IMR-90 (cell line): ENCODE measurements at regions not wholly inside any gene's neighbourhood (a gene's known extent, or its start where the extent isn't known, plus 50 kb on each side); places are given as distances from the start of the nearest gene placed in this dataset.
A peak's percentile ranks its signal among the peaks of the same experiment; 100 is the strongest.

Source experiments
- ATAC-seq: fragments of 200-7000 bp; cut with Tn5 transposase; 2 replicates; pipeline ENCODE4 v1.9.1; 2020; ENCODE audit warnings: low read depth, mild to moderate bottlenecking, moderate library complexity
- BruUV-seq: library from RNA; stranded (reverse); fragments of 400-500 nt; replicated peaks from 2 replicates; lab custom pipeline; 2021; lab: Mats Ljungman, UMichigan
- CTCF ChIA-PET: fragments of 300-600 bp; formaldehyde crosslinking; extraction: SDS; loops from one replicate; lab custom pipeline; 2021; ENCODE audit warnings: antibody characterized with exemption; lab: Yijun Ruan, JAX
- POLR2A ChIA-PET: fragments of 300-600 bp; sonication (Branson Sonifier 250); formaldehyde crosslinking; loops from one replicate; lab custom pipeline; 2022; ENCODE audit warnings: antibody characterized with exemption; ENCODE audit not compliant: unreplicated experiment; lab: Charles Lee
- DNase-seq: peaks from one replicate; pipeline ENCODE4 v3.0.0; 2013
- H2AFZ ChIP-seq: replicated peaks from 2 replicates; pipeline ENCODE3; 2013; ENCODE audit warnings: low read length, mild to moderate bottlenecking; ENCODE audit not compliant: poor library complexity
- H2AK5ac ChIP-seq: 2 replicates; pipeline ENCODE4 v1.6.1; 2013; ENCODE audit warnings: low read depth, low read length, inconsistent platforms
- H2AK9ac ChIP-seq: replicated peaks from 2 replicates; pipeline ENCODE3; 2013; ENCODE audit warnings: mild to moderate bottlenecking, low read depth, low read length, moderate library complexity; ENCODE audit not compliant: poor library complexity
- H2BK120ac ChIP-seq: 2 replicates; pipeline ENCODE4 v1.6.1; 2013; ENCODE audit warnings: low read depth, low read length, inconsistent platforms
- H2BK15ac ChIP-seq: 3 replicates; pipeline ENCODE4 v1.6.1; 2013; ENCODE audit warnings: low read depth, low read length, inconsistent platforms
- H2BK20ac ChIP-seq: 2 replicates; pipeline ENCODE4 v1.6.1; 2013; ENCODE audit warnings: low read depth, mild to moderate bottlenecking, inconsistent platforms, low read length, moderate library complexity
- H2BK5ac ChIP-seq: 2 replicates; pipeline ENCODE4 v1.6.1; 2013; ENCODE audit warnings: mild to moderate bottlenecking, low read depth, low read length, inconsistent platforms; ENCODE audit not compliant: poor library complexity, severe bottlenecking
- H3K14ac ChIP-seq: replicated peaks from 2 replicates; pipeline ENCODE4 v1.6.1; 2013; ENCODE audit warnings: low read depth, low read length, inconsistent platforms
- H3K18ac ChIP-seq: 2 replicates; pipeline ENCODE4 v1.6.1; 2013; ENCODE audit warnings: low read depth, low read length, control low read depth
- H3K23ac ChIP-seq: 2 replicates; pipeline ENCODE4 v1.6.1; 2013; ENCODE audit warnings: low read depth, low read length, inconsistent platforms
- H3K27ac ChIP-seq: 2 replicates; pipeline ENCODE4 v1.5.1; 2013; ENCODE audit warnings: mild to moderate bottlenecking, control low read depth, low read length; ENCODE audit not compliant: insufficient read depth
- H3K27me3 ChIP-seq: 2 replicates; pipeline ENCODE4 v1.6.1; 2013; ENCODE audit warnings: low read length; ENCODE audit not compliant: control insufficient read depth, insufficient read depth
- H3K36me3 ChIP-seq: 2 replicates; pipeline ENCODE4 v1.6.1; 2013; ENCODE audit warnings: low read length, mixed read lengths; ENCODE audit not compliant: control insufficient read depth, insufficient read depth
- H3K4ac ChIP-seq: 2 replicates; pipeline ENCODE4 v1.6.1; 2013; ENCODE audit warnings: low read depth, low read length, inconsistent platforms
- H3K4me1 ChIP-seq: 2 replicates; pipeline ENCODE4 v1.6.1; 2013; ENCODE audit warnings: low read length, mixed read lengths; ENCODE audit not compliant: control insufficient read depth, insufficient read depth
- H3K4me2 ChIP-seq: 2 replicates; pipeline ENCODE4 v1.6.1; 2013; ENCODE audit warnings: low read depth, mild to moderate bottlenecking, control low read depth, low read length, moderate library complexity
- H3K4me3 ChIP-seq: 2 replicates; pipeline ENCODE4 v1.5.1; 2013; ENCODE audit warnings: low read depth, mild to moderate bottlenecking, control low read depth, low read length, moderate library complexity; ENCODE audit not compliant: insufficient read depth
- H3K56ac ChIP-seq: 2 replicates; pipeline ENCODE4 v1.6.1; 2013; ENCODE audit warnings: low read length, inconsistent platforms; ENCODE audit not compliant: insufficient read depth; ENCODE audit errors: extremely low read depth
- H3K79me1 ChIP-seq, 2 experiments: 2 replicates each; pipeline ENCODE4 v1.6.1; 2013; ENCODE audit warnings: low read length in 2 of 2, inconsistent platforms in 1 of 2, low read depth in 1 of 2
- H3K9ac ChIP-seq: 2 replicates; pipeline ENCODE4 v1.6.1; 2013; ENCODE audit warnings: low read depth, low read length, control low read depth
- H3K9me1 ChIP-seq: 2 replicates; pipeline ENCODE4 v1.6.1; 2013; ENCODE audit warnings: low read length, inconsistent platforms; ENCODE audit not compliant: insufficient read depth
- H3K9me3 ChIP-seq: 2 replicates; pipeline ENCODE4 v1.6.1; 2013; ENCODE audit warnings: low read length; ENCODE audit not compliant: control insufficient read depth, insufficient read depth
- H4K20me1 ChIP-seq: 2 replicates; pipeline ENCODE4 v1.6.1; 2013; ENCODE audit warnings: low read length, inconsistent platforms; ENCODE audit not compliant: insufficient read depth
- H4K5ac ChIP-seq: 2 replicates; pipeline ENCODE4 v1.6.1; 2013; ENCODE audit warnings: mild to moderate bottlenecking, low read depth, low read length, control low read depth
- H4K8ac ChIP-seq, 2 experiments: 2 replicates each; pipeline ENCODE4 v1.6.1; 2013; ENCODE audit warnings: low read depth in 2 of 2, low read length in 2 of 2, control low read depth in 1 of 2, inconsistent platforms in 1 of 2
- H4K91ac ChIP-seq: 2 replicates; pipeline ENCODE4 v1.6.1; 2013; ENCODE audit warnings: low read depth, low read length, inconsistent platforms; ENCODE audit not compliant: insufficient read depth
- BHLHE40 ChIP-seq: fragments of 150-350 bp; IDR thresholded peaks from 2 replicates; pipeline ENCODE4 v1.6.1; 2016; ENCODE audit warnings: mild to moderate bottlenecking, low read depth, low read length
- CEBPB ChIP-seq: IDR thresholded peaks from 2 replicates; pipeline ENCODE4 v1.6.1; 2012; ENCODE audit warnings: low read depth, low read length, improper control_type of control experiment
- CTCF ChIP-seq: conservative IDR thresholded peaks from 2 replicates; pipeline ENCODE4 v1.5.1; 2012; ENCODE audit warnings: mild to moderate bottlenecking, low read depth, low read length, improper control_type of control experiment
- ELK1 ChIP-seq: fragments of 150-350 bp; IDR thresholded peaks from 2 replicates; pipeline ENCODE4 v1.6.1; 2016; ENCODE audit warnings: low read depth, mild to moderate bottlenecking, low read length, moderate library complexity, borderline replicate concordance
- FOS ChIP-seq: fragments of 150-350 bp; IDR thresholded peaks from 2 replicates; pipeline ENCODE4 v1.6.1; 2016; ENCODE audit warnings: low read depth, low read length
- MAFK ChIP-seq: IDR thresholded peaks from 2 replicates; pipeline ENCODE4 v1.6.1; 2012; ENCODE audit warnings: low read depth, low read length, improper control_type of control experiment
- MAZ ChIP-seq: IDR thresholded peaks from 2 replicates; pipeline ENCODE4 v1.6.1; 2012; ENCODE audit warnings: low read depth, mild to moderate bottlenecking, low read length, improper control_type of control experiment, moderate library complexity, borderline replicate concordance
- MXI1 ChIP-seq: IDR thresholded peaks from 2 replicates; pipeline ENCODE4 v1.6.1; 2012; ENCODE audit warnings: low read depth, mild to moderate bottlenecking, low read length, moderate library complexity, borderline replicate concordance
- NFE2L2 ChIP-seq: fragments of 150-350 bp; IDR thresholded peaks from 2 replicates; pipeline ENCODE4 v1.6.1; 2016; ENCODE audit warnings: low read depth, mild to moderate bottlenecking, low read length
- POLR2A ChIP-seq: IDR thresholded peaks from 2 replicates; pipeline ENCODE4 v1.6.1; 2012; ENCODE audit warnings: mild to moderate bottlenecking, low read depth, low read length
- RAD21 ChIP-seq: IDR thresholded peaks from 2 replicates; pipeline ENCODE4 v1.6.1; 2012; ENCODE audit warnings: low read length, improper control_type of control experiment
- RCOR1 ChIP-seq: IDR thresholded peaks from 2 replicates; pipeline ENCODE4 v1.6.1; 2012; ENCODE audit warnings: mild to moderate bottlenecking, low read length, improper control_type of control experiment; ENCODE audit not compliant: insufficient replicate concordance
- RFX5 ChIP-seq: IDR thresholded peaks from 2 replicates; pipeline ENCODE4 v1.8.0; 2012; ENCODE audit warnings: low read depth, mild to moderate bottlenecking, low read length, moderate library complexity
- USF2 ChIP-seq: fragments of 150-350 bp; IDR thresholded peaks from 2 replicates; pipeline ENCODE4 v1.6.1; 2017; ENCODE audit warnings: mild to moderate bottlenecking, antibody characterized with exemption, low read length, low read depth
- WGBS, 2 experiments: methylation state at CpG; one replicate each; pipeline versions ENCODE4 v1.1.5 to v1.1.7; 2013; ENCODE audit warnings: missing lambda C conversion rate in 2 of 2; ENCODE audit not compliant: insufficient read length in 1 of 2; ENCODE audit errors: extremely low coverage in 2 of 2; 5-methylcytosine and 5-hydroxymethylcytosine counted together
- dilution Hi-C: fragments of 300-500 bp; cut with HindIII; formaldehyde crosslinking; loops from one replicate; pipeline ENCODE4 v1.14.3; 2018; ENCODE audit warnings: low sequenced_read_pairs; ENCODE audit not compliant: unreplicated experiment
- in situ Hi-C: fragments of 300-500 bp; cut with MboI; formaldehyde crosslinking; loops from 3 replicates; pipeline ENCODE4 v1.14.3; 2019; ENCODE audit warnings: low sequenced_read_pairs, inconsistent platforms, mixed read lengths
- intact Hi-C: fragments of 100-400 bp; cut with micrococcal nuclease; formaldehyde crosslinking; loops from 2 replicates; pipeline ENCODE4 v1.10.0; 2022

- Histone ChIP-seq H2BK20ac (no peak overlapping the region), H3K18ac (no peak overlapping the region), H3K4ac (no peak overlapping the region), H3K79me1 (no peaks in the 10 kb centered on the region), H3K27ac (no peak overlapping the region), H3K4me2 (no peak overlapping the region), H4K91ac (no peak overlapping the region), H3K14ac (no peak overlapping the region), H2BK120ac (no peak overlapping the region), H3K4me1 (no peaks in the 10 kb centered on the region), H3K56ac (no peak overlapping the region), H3K4me3 (no peak overlapping the region), H3K36me3 (no peaks in the 10 kb centered on the region), H4K5ac (no peak overlapping the region), H2BK5ac (no peak overlapping the region), H2AK9ac (no peak overlapping the region), H2BK15ac (no peak overlapping the region), H3K27me3 (no peaks in the 10 kb centered on the region), H2AFZ (no peak overlapping the region), H4K20me1 (no peaks in the 10 kb centered on the region), H3K9me1 (no peaks in the 10 kb centered on the region), H4K8ac (no peak overlapping the region), H3K9me3 (no peaks in the 10 kb centered on the region), H3K9ac (no peak overlapping the region), H2AK5ac (no peak overlapping the region), H3K23ac (no peak overlapping the region)
- BruUV-seq: no TSS peak
- ATAC-seq (no peak), DNase-seq (peak; percentile 20)
- POLR2A ChIA-PET: no interaction called here
- WGBS, 2 experiments: no CpG with 5 or more reads among the region's 1 CpG
- dilution Hi-C loops: no loop called here
- intact Hi-C loops: no loop called here
- TF ChIP-seq CEBPB: no peak
- no peak for TF ChIP-seq BHLHE40
- TF ChIP-seq NFE2L2: no peak
- no peak for TF ChIP-seq RFX5
- no peak for TF ChIP-seq RCOR1
- no peak for TF ChIP-seq ELK1
- TF ChIP-seq MAFK: no peak
- no peak for TF ChIP-seq MXI1
- no peak for TF ChIP-seq POLR2A
- TF ChIP-seq RAD21: no peak
- no peak for TF ChIP-seq MAZ
- no peak for TF ChIP-seq FOS
- no peak for TF ChIP-seq USF2
- no peak for TF ChIP-seq CTCF
- CTCF ChIA-PET: no interaction called here
- in situ Hi-C loops: no loop called here
These were observed 519.4 kb upstream of the ZNF337 start for GRCh38 chr20:26216025-26216424.
